Activated naive CD4-positive, alpha-beta T cell treated with anti-CD3 and anti-CD28 coated beads, Interleukin-2, amount 10 ng/mL, durations not matched to agents 7 days and 5 days (primary cell): ENCODE measurements at regions not wholly inside any gene's neighbourhood (a gene's known extent, or its start where the extent isn't known, plus 50 kb on each side); places are given as distances from the start of the nearest gene placed in this dataset.

ENCODE experiments used
- CTCF ChIA-PET: fragments of 350-600 bp; sonication (Branson Sonifier 250); formaldehyde crosslinking; loops from one replicate; lab custom pipeline; 2021; ENCODE audit warnings: antibody characterized with exemption; lab: Charles Lee
- DNase-seq: peaks from one replicate; pipeline ENCODE4 v3.0.0-alpha.2; 2020
- H3K27ac Mint-ChIP-seq: one replicate; pipeline ENCODE4 v1.8.0; 2021; ENCODE audit warnings: mild to moderate bottlenecking, moderate library complexity, mixed read lengths
- H3K27me3 Mint-ChIP-seq: one replicate; pipeline ENCODE4 v1.8.0; 2021; ENCODE audit warnings: mild to moderate bottlenecking, mixed read lengths
- H3K36me3 Mint-ChIP-seq: one replicate; pipeline ENCODE4 v1.8.0; 2021; ENCODE audit warnings: mixed read lengths
- H3K4me1 Mint-ChIP-seq: one replicate; pipeline ENCODE4 v1.8.0; 2021; ENCODE audit warnings: mixed read lengths
- H3K4me3 Mint-ChIP-seq: one replicate; pipeline ENCODE4 v1.8.0; 2021; ENCODE audit warnings: mild to moderate bottlenecking, moderate library complexity, mixed read lengths
- H3K9me3 Mint-ChIP-seq: one replicate; pipeline ENCODE4 v1.8.0; 2021; ENCODE audit warnings: mixed read lengths

DNA sequence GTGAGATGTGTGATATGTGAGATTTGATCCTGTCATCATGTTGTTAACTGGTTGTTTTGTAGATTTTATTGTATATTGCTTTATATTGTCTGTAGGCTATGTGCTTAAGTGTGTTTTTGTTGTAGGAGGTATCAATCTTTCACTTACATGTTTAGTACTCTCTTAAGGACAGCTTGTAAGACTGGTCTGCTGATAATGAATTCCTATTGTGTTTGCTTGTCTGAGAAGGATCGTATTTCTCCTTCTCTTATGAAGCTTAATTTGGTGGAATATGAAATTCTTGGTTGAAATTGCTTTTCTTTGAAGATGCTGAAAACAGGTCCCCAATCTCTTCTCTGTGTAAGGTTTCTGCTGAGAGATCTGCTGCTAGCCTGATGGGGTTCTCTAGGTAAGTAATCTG lies 94.5 kb upstream of the ARHGAP5 start:
- no peak overlapping the region for H3K4me3 Mint-ChIP-seq
- no peak overlapping the region for H3K27ac Mint-ChIP-seq
- H3K27me3 Mint-ChIP-seq = peaks cover 3% of the 10 kb centered on the region
- no peak for DNase-seq
- H3K9me3 Mint-ChIP-seq = peaks cover 15% of the 10 kb centered on the region
- CTCF ChIA-PET = no interaction called here
- no peaks in the 10 kb centered on the region for H3K4me1 Mint-ChIP-seq
- H3K36me3 Mint-ChIP-seq = peaks cover 4% of the 10 kb centered on the region

- CTCF ChIA-PET = no interaction called here
- Mint-ChIP-seq H3K4me3 (no peak overlapping the region), H3K36me3 (peaks cover 4% of the 10 kb centered on the region), H3K27me3 (peaks cover 3% of the 10 kb centered on the region), H3K4me1 (no peaks in the 10 kb centered on the region), H3K9me3 (peaks cover 10% of the 10 kb centered on the region), H3K27ac (no peak overlapping the region)
- DNase-seq = no peak
Observed at GRCh38 chr14:31986405-31986804, 90.7 kb upstream of the ARHGAP5 start.

GRCh38 chr14:31987721-31988120 lies 89.4 kb upstream of the ARHGAP5 start:
- Mint-ChIP-seq H3K27me3 (peaks cover 3% of the 10 kb centered on the region), H3K9me3 (peaks cover 3% of the 10 kb centered on the region), H3K36me3 (peaks cover 3% of the 10 kb centered on the region), H3K27ac (no peak overlapping the region), H3K4me3 (no peak overlapping the region), H3K4me1 (no peaks in the 10 kb centered on the region)
- DNase-seq = no peak
- CTCF ChIA-PET = no interaction called here

GRCh38 chr14:31988244-31988643 lies 88.9 kb upstream of the ARHGAP5 start:
- CTCF ChIA-PET = no interaction called here
- Mint-ChIP-seq H3K9me3 (no peaks in the 10 kb centered on the region), H3K27me3 (peaks cover 5% of the 10 kb centered on the region), H3K4me1 (no peaks in the 10 kb centered on the region), H3K36me3 (no peaks in the 10 kb centered on the region), H3K27ac (no peak overlapping the region), H3K4me3 (no peak overlapping the region)
- DNase-seq = no peak

DNA sequence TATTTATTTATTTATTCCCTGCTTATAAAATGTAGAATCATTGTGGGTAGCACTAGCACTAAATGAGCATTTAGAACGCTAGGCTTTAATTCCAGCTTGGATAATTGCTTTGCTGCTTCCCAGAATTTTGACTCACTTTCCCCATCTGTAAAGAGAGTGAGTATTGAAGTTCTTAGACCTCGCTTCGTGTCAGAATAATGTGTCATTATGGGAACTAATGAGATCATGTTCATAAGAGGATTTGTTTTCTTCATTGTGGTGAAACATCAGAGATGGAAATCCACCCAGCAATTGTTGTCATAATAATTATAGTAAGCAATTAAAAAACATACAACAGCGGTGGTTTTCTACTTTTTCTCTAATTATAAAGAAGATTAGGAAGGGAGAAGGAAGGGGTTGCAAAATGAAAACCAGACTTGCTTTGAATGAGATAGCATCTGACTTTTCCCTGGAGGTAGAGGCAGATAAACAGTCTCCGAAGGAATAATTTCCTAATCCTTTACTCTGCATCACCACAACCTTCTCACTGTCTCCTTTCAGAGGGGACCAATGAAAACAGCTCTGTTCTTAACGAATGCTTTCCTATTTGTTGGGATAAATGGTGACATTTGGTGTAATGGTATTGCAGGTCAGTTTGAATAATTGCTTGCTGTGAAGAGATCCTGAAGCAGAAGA lies 86.8 kb upstream of the ARHGAP5 start:
- Mint-ChIP-seq H3K4me1 (no peaks in the 10 kb centered on the region), H3K27me3 (peaks cover 8% of the 10 kb centered on the region), H3K36me3 (no peaks in the 10 kb centered on the region), H3K27ac (no peak overlapping the region), H3K9me3 (no peaks in the 10 kb centered on the region), H3K4me3 (no peak overlapping the region)
- no peak for DNase-seq
- CTCF ChIA-PET = interaction anchor here (0.8 kb wide), 1 partner anchor 14 kb away, joined by 3 read pairs; no protein-coding TSS in a partner anchor

DNA sequence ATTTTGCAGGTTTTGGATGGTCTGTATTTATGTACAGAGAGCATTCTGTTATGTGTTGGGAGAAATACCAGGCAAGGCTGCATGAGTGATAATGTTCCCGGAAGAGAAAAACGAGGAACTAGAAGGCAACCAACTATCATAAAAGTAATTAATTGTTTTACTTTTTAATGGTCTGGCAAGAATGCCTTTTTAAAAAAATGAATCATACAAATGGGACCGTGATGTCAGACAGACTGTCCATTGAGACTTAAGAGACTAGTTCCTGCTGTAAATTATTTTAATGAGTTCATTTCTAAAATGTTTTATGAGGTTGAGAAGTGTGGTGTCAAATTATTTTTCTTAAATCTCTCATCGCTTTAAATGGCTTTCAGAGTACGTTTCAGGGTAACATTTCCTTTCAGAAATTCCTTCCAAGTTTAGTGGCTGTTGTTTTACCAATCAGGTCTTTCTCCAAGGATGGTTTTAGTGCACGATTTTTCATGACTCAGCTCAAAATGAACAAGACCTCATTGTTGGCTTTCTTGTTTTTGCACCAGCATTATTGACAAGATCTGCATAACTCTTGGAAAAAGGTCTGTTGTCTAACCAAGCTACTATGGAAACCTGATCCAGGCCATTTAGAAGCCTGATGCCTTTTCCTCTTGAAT lies 86.1 kb upstream of the ARHGAP5 start:
- no peaks in the 10 kb centered on the region for H3K9me3 Mint-ChIP-seq
- no peak overlapping the region for H3K27ac Mint-ChIP-seq
- H3K36me3 Mint-ChIP-seq = no peaks in the 10 kb centered on the region
- H3K27me3 Mint-ChIP-seq = peaks cover 8% of the 10 kb centered on the region
- H3K4me1 Mint-ChIP-seq = no peaks in the 10 kb centered on the region
- DNase-seq = no peak
- CTCF ChIA-PET = interaction anchor here (0.8 kb wide), 1 partner anchor 15 kb away, joined by 3 read pairs; no protein-coding TSS in a partner anchor
- no peak overlapping the region for H3K4me3 Mint-ChIP-seq

GRCh38 chr14:31992011-31992447 lies 85.1 kb upstream of the ARHGAP5 start:
- H3K36me3 Mint-ChIP-seq = no peaks in the 10 kb centered on the region
- H3K27ac Mint-ChIP-seq = no peak overlapping the region
- no peaks in the 10 kb centered on the region for H3K4me1 Mint-ChIP-seq
- CTCF ChIA-PET = no interaction called here
- H3K9me3 Mint-ChIP-seq = no peaks in the 10 kb centered on the region
- no peak for DNase-seq
- H3K4me3 Mint-ChIP-seq = no peak overlapping the region
- peaks cover 8% of the 10 kb centered on the region for H3K27me3 Mint-ChIP-seq

- H3K9me3 Mint-ChIP-seq = no peaks in the 10 kb centered on the region
- no peak for DNase-seq
- no peaks in the 10 kb centered on the region for H3K4me1 Mint-ChIP-seq
- no peak overlapping the region for H3K4me3 Mint-ChIP-seq
- H3K36me3 Mint-ChIP-seq = no peaks in the 10 kb centered on the region
- CTCF ChIA-PET = no interaction called here
- peaks cover 4% of the 10 kb centered on the region for H3K27me3 Mint-ChIP-seq
- no peak overlapping the region for H3K27ac Mint-ChIP-seq
Observed at GRCh38 chr14:31993521-31993951, 83.6 kb upstream of the ARHGAP5 start.

- Mint-ChIP-seq H3K36me3 (no peaks in the 10 kb centered on the region), H3K4me1 (no peaks in the 10 kb centered on the region), H3K9me3 (no peaks in the 10 kb centered on the region), H3K4me3 (no peak overlapping the region), H3K27ac (no peak overlapping the region), H3K27me3 (peaks cover 4% of the 10 kb centered on the region)
- no peak for DNase-seq
- CTCF ChIA-PET = no interaction called here
Observed at GRCh38 chr14:31994391-31995033, 82.6 kb upstream of the ARHGAP5 start.

DNA sequence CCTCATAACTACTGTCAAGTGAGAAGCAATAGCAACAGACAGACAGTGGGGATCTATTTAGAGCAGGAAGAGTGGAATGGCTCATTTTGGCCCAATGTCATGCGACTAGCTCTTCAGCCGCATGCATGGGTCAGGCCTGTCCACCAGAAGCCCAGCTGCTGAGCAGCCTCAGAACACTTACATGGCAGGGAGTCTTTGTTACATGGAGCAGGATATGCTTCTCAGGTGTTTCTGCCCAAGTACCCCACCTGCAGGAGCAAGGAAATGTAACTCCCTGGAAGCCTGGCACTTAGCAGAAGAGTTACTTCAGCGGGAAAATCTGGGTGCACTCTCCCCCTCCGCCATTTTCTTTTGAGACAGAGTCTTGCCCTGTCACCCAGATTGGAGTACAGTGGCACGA lies 73.5 kb upstream of the ARHGAP5 start:
- DNase-seq = no peak
- no peaks in the 10 kb centered on the region for H3K9me3 Mint-ChIP-seq
- no peak overlapping the region for H3K4me3 Mint-ChIP-seq
- H3K27ac Mint-ChIP-seq = no peak overlapping the region
- H3K36me3 Mint-ChIP-seq = no peaks in the 10 kb centered on the region
- peaks cover 4% of the 10 kb centered on the region for H3K27me3 Mint-ChIP-seq
- no peaks in the 10 kb centered on the region for H3K4me1 Mint-ChIP-seq
- CTCF ChIA-PET = no interaction called here

DNA sequence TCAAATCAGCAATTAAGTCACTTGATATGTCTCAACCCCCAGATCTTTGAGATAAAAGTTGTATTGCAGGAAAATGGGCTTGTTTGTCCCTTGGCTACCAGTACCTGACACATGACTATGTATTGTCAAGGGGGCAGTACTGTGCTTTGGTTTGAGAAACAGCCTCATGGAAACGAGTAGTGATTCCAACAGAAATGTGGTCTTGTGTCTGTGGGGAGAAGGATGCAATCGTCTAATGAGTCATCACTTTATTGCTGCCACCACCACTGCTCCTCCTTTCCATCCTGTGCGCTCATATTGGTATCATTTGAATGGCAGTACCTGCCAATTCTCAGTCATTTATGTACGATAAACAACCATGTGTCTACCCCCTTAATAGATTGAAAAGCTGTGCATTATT lies 72.8 kb upstream of the ARHGAP5 start:
- peaks cover 4% of the 10 kb centered on the region for H3K27me3 Mint-ChIP-seq
- no peak overlapping the region for H3K27ac Mint-ChIP-seq
- CTCF ChIA-PET = no interaction called here
- H3K4me3 Mint-ChIP-seq = no peak overlapping the region
- no peaks in the 10 kb centered on the region for H3K9me3 Mint-ChIP-seq
- no peaks in the 10 kb centered on the region for H3K4me1 Mint-ChIP-seq
- H3K36me3 Mint-ChIP-seq = no peaks in the 10 kb centered on the region
- no peak for DNase-seq

GRCh38 chr14:32005628-32006027 lies 71.5 kb upstream of the ARHGAP5 start:
- CTCF ChIA-PET = no interaction called here
- H3K4me3 Mint-ChIP-seq = no peak overlapping the region
- peaks cover 8% of the 10 kb centered on the region for H3K27me3 Mint-ChIP-seq
- H3K36me3 Mint-ChIP-seq = no peaks in the 10 kb centered on the region
- no peak overlapping the region for H3K27ac Mint-ChIP-seq
- H3K4me1 Mint-ChIP-seq = no peaks in the 10 kb centered on the region
- H3K9me3 Mint-ChIP-seq = no peaks in the 10 kb centered on the region
- DNase-seq = no peak

DNA sequence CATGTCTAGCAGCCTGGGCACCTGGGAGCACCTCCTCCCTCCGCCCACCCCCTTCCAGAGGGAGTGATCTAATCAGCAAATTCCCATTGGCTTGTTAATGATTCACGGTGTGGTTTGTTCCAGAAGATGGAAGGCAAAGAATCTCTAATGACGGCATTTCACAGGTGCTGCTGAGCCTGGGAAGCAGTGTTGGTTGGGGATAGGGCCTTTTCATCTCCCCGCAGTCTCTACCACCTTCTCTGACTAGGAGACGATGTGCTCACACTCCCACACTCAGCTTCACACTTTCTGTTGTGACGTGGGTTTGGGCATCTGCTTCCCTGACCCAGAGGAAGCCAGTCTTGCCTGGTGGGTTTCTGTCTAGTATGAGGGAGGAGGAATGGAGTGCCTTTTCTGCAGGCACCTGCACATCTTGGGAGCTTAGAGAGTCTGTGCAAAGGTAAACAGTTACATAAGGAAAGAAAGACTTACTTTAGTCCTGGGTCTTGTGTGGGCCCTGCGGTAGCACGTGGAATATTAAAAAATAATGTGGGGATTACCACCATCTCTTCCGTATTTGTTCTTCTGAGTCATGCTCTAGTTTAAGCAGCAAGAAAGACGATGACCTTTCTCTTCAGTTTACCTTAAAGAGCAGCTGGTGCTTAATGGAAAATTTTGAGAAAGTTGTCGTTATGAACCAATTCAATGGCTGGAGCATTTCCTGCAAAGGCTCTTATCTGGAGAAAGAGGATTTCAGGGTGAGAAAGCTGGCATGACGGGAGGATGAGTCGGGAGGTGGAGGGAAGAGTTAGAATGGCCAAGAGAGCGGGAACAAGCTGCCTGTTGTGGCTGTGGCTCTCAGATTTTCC lies 70.6 kb upstream of the ARHGAP5 start:
- peaks cover 8% of the 10 kb centered on the region for H3K27me3 Mint-ChIP-seq
- no peak for DNase-seq
- CTCF ChIA-PET = interaction anchor here (1.3 kb wide), 1 partner anchor 80 kb away, joined by 3 read pairs; no protein-coding TSS in a partner anchor
- H3K9me3 Mint-ChIP-seq = no peaks in the 10 kb centered on the region
- H3K36me3 Mint-ChIP-seq = no peaks in the 10 kb centered on the region
- H3K4me3 Mint-ChIP-seq = no peak overlapping the region
- H3K27ac Mint-ChIP-seq = no peak overlapping the region
- no peaks in the 10 kb centered on the region for H3K4me1 Mint-ChIP-seq

- CTCF ChIA-PET = interaction anchor here (1.3 kb wide), 1 partner anchor 81 kb away, joined by 3 read pairs; no protein-coding TSS in a partner anchor
- DNase-seq = no peak
- Mint-ChIP-seq H3K27me3 (peaks cover 8% of the 10 kb centered on the region), H3K4me1 (no peaks in the 10 kb centered on the region), H3K27ac (no peak overlapping the region), H3K9me3 (no peaks in the 10 kb centered on the region), H3K4me3 (no peak overlapping the region), H3K36me3 (no peaks in the 10 kb centered on the region)
Observed at GRCh38 chr14:32007755-32008362, 69.2 kb upstream of the ARHGAP5 start.
